ENCODE measurements at regions not wholly inside any gene's neighbourhood (a gene's known extent, or its start where the extent isn't known, plus 50 kb on each side); places are given as distances from the start of the nearest gene placed in this dataset.
"Not testable (repeated sequence)": the region's sequence is repeated elsewhere in the genome, so short reads cannot be mapped to it uniquely, and the experiment has no call there.

- no peak for DNase-seq
Observed at GRCh38 chrX:3550871-3551270, 162.6 kb downstream of the PRKX start.

DNA sequence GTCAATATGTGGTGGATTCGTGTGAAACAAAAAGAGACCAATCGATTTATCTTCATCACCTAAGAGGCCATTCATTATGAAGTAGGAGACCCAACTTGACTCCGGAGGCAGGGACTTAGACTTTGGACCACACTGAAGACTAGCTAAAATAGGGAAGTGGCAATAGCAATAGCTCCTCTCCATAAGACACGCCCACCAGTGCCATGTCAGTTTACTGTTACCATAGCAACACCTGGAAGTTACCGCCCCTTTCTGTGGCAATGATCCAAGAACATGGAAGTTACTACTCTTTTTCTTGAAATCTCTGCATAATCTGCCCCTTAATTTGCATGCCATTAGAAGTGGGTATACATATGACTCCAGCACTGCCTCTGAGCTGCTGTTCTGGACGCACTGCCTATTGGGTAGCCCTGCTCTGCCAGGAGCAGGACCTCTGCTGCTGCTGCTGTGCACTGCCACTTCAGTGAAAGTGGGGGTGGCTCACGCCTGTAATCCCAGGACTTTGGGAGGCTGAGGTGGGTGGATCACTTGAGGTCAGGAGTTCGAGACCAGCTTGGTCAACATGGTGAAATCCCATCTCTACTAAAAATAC is 163.2 kb downstream of the PRKX start:
- no peak for DNase-seq

DNA sequence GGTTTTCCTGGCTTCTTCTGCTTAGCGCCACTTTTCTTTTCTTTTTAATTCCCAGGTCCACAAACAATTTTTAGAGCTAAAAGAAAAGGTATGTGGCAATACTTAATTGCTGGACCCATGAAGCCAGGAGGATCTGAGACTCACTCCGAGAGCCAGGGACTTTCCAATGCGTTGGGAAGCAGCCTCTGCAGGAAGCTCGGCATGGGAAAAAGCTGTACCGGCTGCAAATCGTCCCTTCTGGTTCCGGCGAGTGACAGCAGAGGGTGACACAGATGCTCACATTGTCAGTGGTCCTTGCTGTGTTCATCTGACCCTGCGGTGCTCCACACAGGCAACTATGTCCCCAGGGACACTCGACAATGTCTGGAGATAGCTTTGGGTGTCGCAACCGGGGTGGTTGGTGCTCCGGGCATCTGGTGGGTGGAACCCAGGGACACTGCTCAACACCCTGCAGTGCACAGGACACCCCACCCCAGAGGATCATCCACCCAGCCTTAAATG is 164.0 kb downstream of the PRKX start:
- DNase-seq, result no peak

- peak; percentile 59 for DNase-seq
Observed at GRCh38 chrX:3548765-3549391, 164.6 kb downstream of the PRKX start.

- no peak for DNase-seq
Observed at GRCh38 chrX:3545901-3546300, 167.5 kb downstream of the PRKX start.

GRCh38 chrX:3541336-3541735 is 172.1 kb downstream of the PRKX start:
- DNase-seq, result no peak

DNA sequence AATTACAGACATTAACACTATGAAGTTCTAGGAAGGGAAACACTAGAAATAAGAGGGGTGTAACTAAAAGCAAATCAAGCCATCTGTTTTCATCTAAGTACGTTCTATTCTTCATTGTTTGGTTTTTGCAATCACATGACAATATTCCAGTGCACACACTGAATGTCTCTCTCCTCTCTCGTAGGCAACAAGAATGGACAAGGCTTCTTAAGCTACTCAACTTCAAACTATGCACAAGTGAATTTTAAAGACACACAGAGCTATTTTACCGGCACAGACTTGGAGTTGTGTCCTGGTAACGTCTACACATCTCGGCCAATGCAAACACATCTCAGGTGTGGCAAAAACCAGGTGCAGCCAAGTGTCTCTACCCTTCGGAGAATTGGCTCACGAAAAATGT is 173.3 kb downstream of the PRKX start:
- DNase-seq, result no peak

GRCh38 chrX:3532581-3533085 is 180.8 kb downstream of the PRKX start:
- DNase-seq, result no peak

DNA sequence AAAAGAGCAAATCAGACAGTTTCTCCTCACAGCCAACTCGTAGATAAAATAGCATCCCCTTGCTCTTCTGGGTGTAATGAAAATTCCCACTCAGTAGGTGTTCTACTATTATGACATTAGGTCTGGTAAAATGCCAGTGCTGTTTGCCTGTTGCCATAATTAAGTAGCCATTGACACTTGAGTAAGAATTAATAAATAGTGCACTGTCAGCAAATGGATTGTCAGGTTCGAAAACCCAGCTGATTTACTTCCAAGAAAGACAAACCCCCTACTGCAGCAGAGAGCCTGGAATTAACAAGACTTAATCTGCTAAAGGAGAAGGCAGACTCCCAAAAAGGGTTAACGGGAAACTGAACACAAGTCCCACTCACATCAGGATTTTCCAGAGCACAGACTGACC is 182.0 kb downstream of the PRKX start:
- DNase-seq, result not testable (repeated sequence)

GRCh38 chrX:3529466-3530010 is 183.1 kb upstream of the MXRA5 start:
- no peak for DNase-seq

GRCh38 chrX:3527811-3528210 is 181.4 kb upstream of the MXRA5 start:
- no peak for DNase-seq

- no peak for DNase-seq
Observed at GRCh38 chrX:3527166-3527565, 180.7 kb upstream of the MXRA5 start.

GRCh38 chrX:3526731-3527130 is 180.3 kb upstream of the MXRA5 start:
- no peak for DNase-seq

DNA sequence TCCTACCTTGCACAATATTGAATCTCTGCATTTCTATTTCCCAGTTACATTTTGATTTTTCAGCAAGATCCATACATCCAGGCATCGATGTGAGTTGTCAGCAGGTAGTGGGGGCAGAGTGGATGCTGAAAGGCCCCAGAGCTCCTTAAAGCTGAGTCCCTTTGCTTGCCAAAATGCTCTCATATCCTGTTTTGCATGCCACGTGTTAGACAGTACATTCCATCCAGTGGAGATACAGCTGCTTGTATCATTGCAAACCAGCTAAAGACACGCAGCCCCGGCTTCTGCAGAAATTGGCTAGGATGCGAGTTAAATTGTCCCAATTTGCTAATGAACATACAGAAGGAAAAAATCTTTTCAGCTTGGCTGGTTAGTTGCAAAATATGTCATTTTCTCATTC is 179.6 kb upstream of the MXRA5 start:
- DNase-seq, result no peak

GRCh38 chrX:3522101-3522650 is 175.7 kb upstream of the MXRA5 start:
- peak; percentile 47 for DNase-seq

DNA sequence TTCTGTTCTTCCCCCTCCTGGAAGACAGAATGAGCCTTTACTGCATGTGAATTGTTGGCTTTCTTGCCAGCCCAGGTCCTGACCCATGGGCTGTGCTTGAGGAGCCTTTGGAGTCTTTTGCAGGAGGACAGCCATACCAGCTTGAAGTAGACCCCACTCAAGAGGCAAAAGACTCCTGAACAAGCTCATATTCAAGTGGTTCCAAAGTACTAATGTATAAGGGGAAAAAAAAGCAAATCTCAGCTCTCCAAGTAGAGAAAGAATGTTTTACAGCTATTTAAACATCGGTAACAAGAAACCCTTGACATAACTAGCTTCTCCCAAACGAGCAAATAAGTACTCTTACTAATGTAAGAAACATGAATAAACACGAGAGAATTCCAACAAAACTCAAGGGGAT is 174.9 kb upstream of the MXRA5 start:
- no peak for DNase-seq

- DNase-seq, result no peak
Observed at GRCh38 chrX:3520982-3521381, 174.5 kb upstream of the MXRA5 start.

DNA sequence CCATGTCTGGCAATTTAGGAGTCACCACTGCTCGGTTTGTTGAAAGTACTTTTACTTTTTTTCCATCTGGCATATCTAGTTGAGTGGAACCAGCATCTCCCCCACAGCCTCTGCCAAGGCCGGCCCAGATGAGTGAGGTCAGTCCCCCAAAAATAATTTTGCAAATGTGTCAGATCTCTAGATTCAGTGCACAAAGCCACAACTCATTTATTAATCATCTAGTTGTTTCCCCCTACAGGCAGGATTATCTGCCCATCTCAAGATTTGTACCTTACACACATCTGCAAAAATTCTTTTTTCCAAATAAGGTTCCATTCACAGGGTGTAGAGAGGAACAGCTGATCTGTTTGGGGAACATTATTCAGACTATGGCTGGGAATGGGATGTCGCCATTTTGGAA is 174.0 kb upstream of the MXRA5 start:
- no peak for DNase-seq

- DNase-seq, result not testable (repeated sequence)
Observed at GRCh38 chrX:3519384-3519783, 172.9 kb upstream of the MXRA5 start.

GRCh38 chrX:3518870-3519269 is 172.4 kb upstream of the MXRA5 start:
- DNase-seq, result no peak

GRCh38 chrX:3516051-3516541 is 169.6 kb upstream of the MXRA5 start:
- DNase-seq, result no peak

DNA sequence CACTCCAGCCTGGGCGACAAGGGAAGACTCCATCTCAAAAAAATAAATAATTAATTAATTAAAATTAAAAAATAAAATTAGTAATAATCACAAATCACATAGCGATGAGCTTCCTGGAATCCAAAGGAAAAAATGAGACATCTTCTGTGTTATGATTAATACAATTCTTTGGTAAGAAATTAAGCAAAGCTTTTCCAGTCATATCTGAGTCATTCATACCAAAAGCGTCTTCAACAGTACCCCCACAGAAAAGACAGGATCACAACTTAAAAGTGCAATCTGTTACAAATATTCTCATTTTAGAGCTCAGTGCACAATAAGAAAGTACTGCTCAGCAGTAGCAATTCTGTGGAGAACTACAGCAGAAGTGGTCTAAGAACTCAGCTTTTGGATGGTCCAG is 168.5 kb upstream of the MXRA5 start:
- DNase-seq, result no peak

- DNase-seq, result not testable (repeated sequence)
Observed at GRCh38 chrX:3512150-3512549, 165.7 kb upstream of the MXRA5 start.

- DNase-seq, result no peak
Observed at GRCh38 chrX:3509934-3510333, 163.5 kb upstream of the MXRA5 start.

Data from eye (tissue), 1 donor.